ENCODE measurements at regions not wholly inside any gene's neighbourhood (a gene's known extent, or its start where the extent isn't known, plus 50 kb on each side); places are given as distances from the start of the nearest gene placed in this dataset.
"Not testable (repeated sequence)": the region's sequence is repeated elsewhere in the genome, so short reads cannot be mapped to it uniquely, and the experiment has no call there.

- Histone ChIP-seq H3K9me3 (ENCODE audit: control insufficient read depth, low read length) (no peaks in the 10 kb centered on the region), H3K27ac (ENCODE audit: low read depth in 1 of 2, low read length in 2 of 2) (no peak overlapping the region), H3K4me1 (ENCODE audit: control insufficient read depth in 1 of 2, insufficient read depth in 2 of 2, low read length in 2 of 2) (no peaks in the 10 kb centered on the region), H3K4me3 (ENCODE audit: low read length in 2 of 2) (no peak overlapping the region), H3K36me3 (ENCODE audit: control insufficient read depth in 1 of 2, insufficient read depth in 2 of 2, low read length in 1 of 2) (no peaks in the 10 kb centered on the region), H3K27me3 (ENCODE audit: control insufficient read depth in 1 of 2, insufficient read depth in 2 of 2, low read length in 1 of 2) (peaks cover 0 to 2% of the 10 kb centered on the region in 2 donors)
- 69 to 73% methylated on average over 3 of the region's 3 CpGs for WGBS, 2 donors
- intact Hi-C loops (cut with DNase I) = no loop called here
- ATAC-seq (ENCODE audit: low FRiP score) (no peak), DNase-seq (no peak)
Measured at GRCh38 chr12:66744461-66744860, 65.6 kb upstream of the GRIP1 start.

GRCh38 chr12:66744956-66745383, 66.1 kb upstream of the GRIP1 start:
- no peak overlapping the region for H3K4me3 ChIP-seq (ENCODE audit: low read length in 2 of 2)
- H3K36me3 ChIP-seq (ENCODE audit: control insufficient read depth in 1 of 2, insufficient read depth in 2 of 2, low read length in 1 of 2) = no peaks in the 10 kb centered on the region
- intact Hi-C loops (cut with DNase I) = no loop called here
- no peaks in the 10 kb centered on the region for H3K9me3 ChIP-seq (ENCODE audit: control insufficient read depth, low read length)
- WGBS, 2 donors = 62 to 75% methylated on average over 3 of the region's 3 CpGs
- H3K4me1 ChIP-seq (ENCODE audit: control insufficient read depth in 1 of 2, insufficient read depth in 2 of 2, low read length in 2 of 2) = no peaks in the 10 kb centered on the region
- ATAC-seq (ENCODE audit: low FRiP score) (no peak), DNase-seq (no peak)
- H3K27me3 ChIP-seq (ENCODE audit: control insufficient read depth in 1 of 2, insufficient read depth in 2 of 2, low read length in 1 of 2) = peaks cover 0 to 2% of the 10 kb centered on the region in 2 donors
- H3K27ac ChIP-seq (ENCODE audit: low read depth in 1 of 2, low read length in 2 of 2) = no peak overlapping the region

- WGBS, 2 donors = 69 to 74% methylated on average over 1 of the region's 1 CpG
- no peak overlapping the region for H3K27ac ChIP-seq (ENCODE audit: low read depth in 1 of 2, low read length in 2 of 2)
- no peak for DNase-seq
Measured at GRCh38 chr12:66746489-66747201, 67.8 kb upstream of the GRIP1 start.

GRCh38 chr12:66751432-66752113, 72.7 kb upstream of the GRIP1 start:
- Histone ChIP-seq H3K27ac (ENCODE audit: low read depth in 1 of 2, low read length in 2 of 2) (no peak overlapping the region), H3K36me3 (ENCODE audit: control insufficient read depth in 1 of 2, insufficient read depth in 2 of 2, low read length in 1 of 2) (no peaks in the 10 kb centered on the region), H3K4me1 (ENCODE audit: control insufficient read depth in 1 of 2, insufficient read depth in 2 of 2, low read length in 2 of 2) (no peaks in the 10 kb centered on the region), H3K9me3 (ENCODE audit: control insufficient read depth, low read length) (no peaks in the 10 kb centered on the region), H3K27me3 (ENCODE audit: control insufficient read depth in 1 of 2, insufficient read depth in 2 of 2, low read length in 1 of 2) (peaks cover 0 to 2% of the 10 kb centered on the region in 2 donors), H3K4me3 (ENCODE audit: low read length in 2 of 2) (no peak overlapping the region)
- whole genome bisulfite sequencing, 2 donors = 15 to 31% methylated on average over 1 of the region's 1 CpG
- intact Hi-C loops (cut with DNase I) = no loop called here
- no peak for ATAC-seq (ENCODE audit: low FRiP score)
- no peak for DNase-seq

More at GRCh38 chr12:66746489-66747201, 67.8 kb upstream of the GRIP1 start:
- Histone ChIP-seq H3K36me3 (ENCODE audit: control insufficient read depth in 1 of 2, insufficient read depth in 2 of 2, low read length in 1 of 2) (no peaks in the 10 kb centered on the region), H3K4me3 (ENCODE audit: low read length in 2 of 2) (no peak overlapping the region), H3K4me1 (ENCODE audit: control insufficient read depth in 1 of 2, insufficient read depth in 2 of 2, low read length in 2 of 2) (no peaks in the 10 kb centered on the region), H3K27me3 (ENCODE audit: control insufficient read depth in 1 of 2, insufficient read depth in 2 of 2, low read length in 1 of 2) (peaks cover 0 to 4% of the 10 kb centered on the region in 2 donors), H3K9me3 (ENCODE audit: control insufficient read depth, low read length) (no peaks in the 10 kb centered on the region)
- intact Hi-C loops (cut with DNase I) = no loop called here
- no peak for ATAC-seq (ENCODE audit: low FRiP score)

DNA sequence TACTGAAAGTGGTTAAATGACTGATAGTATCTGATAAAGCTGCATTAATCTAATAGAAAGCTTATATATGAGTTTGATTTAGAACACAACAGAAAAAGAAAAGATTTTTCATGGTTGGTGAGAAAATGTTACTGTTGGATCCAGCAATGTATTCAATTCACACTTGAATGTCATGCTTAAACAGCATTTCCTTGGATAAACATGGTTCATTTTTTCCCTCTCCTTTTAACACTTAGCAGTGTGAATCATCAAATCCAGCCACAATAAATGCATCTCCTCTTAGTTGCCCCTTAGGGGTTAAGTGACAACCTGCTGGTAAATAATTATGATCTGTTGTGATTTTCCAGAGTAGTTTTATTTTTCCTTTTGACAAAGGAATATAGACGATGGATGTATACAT, 74.9 kb upstream of the GRIP1 start:
- 36 to 41% methylated on average over 1 of the region's 1 CpG for WGBS, 2 donors
- H3K4me1 ChIP-seq (ENCODE audit: control insufficient read depth in 1 of 2, insufficient read depth in 2 of 2, low read length in 2 of 2) = no peaks in the 10 kb centered on the region
- no peak overlapping the region for H3K4me3 ChIP-seq (ENCODE audit: low read length in 2 of 2)
- DNase-seq (no peak), ATAC-seq (ENCODE audit: low FRiP score) (no peak)
- H3K36me3 ChIP-seq (ENCODE audit: control insufficient read depth in 1 of 2, insufficient read depth in 2 of 2, low read length in 1 of 2) = no peaks in the 10 kb centered on the region
- no peaks in the 10 kb centered on the region for H3K9me3 ChIP-seq (ENCODE audit: control insufficient read depth, low read length)
- no peak overlapping the region for H3K27ac ChIP-seq (ENCODE audit: low read depth in 1 of 2, low read length in 2 of 2)
- peaks cover 0 to 2% of the 10 kb centered on the region in 2 donors for H3K27me3 ChIP-seq (ENCODE audit: control insufficient read depth in 1 of 2, insufficient read depth in 2 of 2, low read length in 1 of 2)
- intact Hi-C loops (cut with DNase I) = no loop called here

- H3K27me3 ChIP-seq (ENCODE audit: control insufficient read depth in 1 of 2, insufficient read depth in 2 of 2, low read length in 1 of 2) = no peaks in the 10 kb centered on the region
- H3K4me1 ChIP-seq (ENCODE audit: control insufficient read depth in 1 of 2, insufficient read depth in 2 of 2, low read length in 2 of 2) = no peaks in the 10 kb centered on the region
- no peak overlapping the region for H3K4me3 ChIP-seq (ENCODE audit: low read length in 2 of 2)
- DNase-seq = no peak
- H3K36me3 ChIP-seq (ENCODE audit: control insufficient read depth in 1 of 2, insufficient read depth in 2 of 2, low read length in 1 of 2) = no peaks in the 10 kb centered on the region
- no peak for ATAC-seq (ENCODE audit: low FRiP score)
- no peak overlapping the region for H3K27ac ChIP-seq (ENCODE audit: low read depth in 1 of 2, low read length in 2 of 2)
- intact Hi-C loops (cut with DNase I) = no loop called here
- no peaks in the 10 kb centered on the region for H3K9me3 ChIP-seq (ENCODE audit: control insufficient read depth, low read length)
- WGBS, 2 donors = 93 to 97% methylated on average over 2 of the region's 2 CpGs
Measured at GRCh38 chr12:66755727-66756395, 77.0 kb upstream of the GRIP1 start.

GRCh38 chr12:66756631-66757030, 77.8 kb upstream of the GRIP1 start:
- no peak overlapping the region for H3K27ac ChIP-seq (ENCODE audit: low read depth in 1 of 2, low read length in 2 of 2)
- no peaks in the 10 kb centered on the region for H3K9me3 ChIP-seq (ENCODE audit: control insufficient read depth, low read length)
- no peaks in the 10 kb centered on the region for H3K27me3 ChIP-seq (ENCODE audit: control insufficient read depth in 1 of 2, insufficient read depth in 2 of 2, low read length in 1 of 2)
- no peak overlapping the region for H3K4me3 ChIP-seq (ENCODE audit: low read length in 2 of 2)
- ATAC-seq (ENCODE audit: low FRiP score) = no peak
- no peaks in the 10 kb centered on the region for H3K4me1 ChIP-seq (ENCODE audit: control insufficient read depth in 1 of 2, insufficient read depth in 2 of 2, low read length in 2 of 2)
- no peaks in the 10 kb centered on the region for H3K36me3 ChIP-seq (ENCODE audit: control insufficient read depth in 1 of 2, insufficient read depth in 2 of 2, low read length in 1 of 2)
- no peak for DNase-seq
- 94 to 96% methylated on average over 1 of the region's 1 CpG for WGBS, 2 donors
- intact Hi-C loops (cut with DNase I) = no loop called here

DNA sequence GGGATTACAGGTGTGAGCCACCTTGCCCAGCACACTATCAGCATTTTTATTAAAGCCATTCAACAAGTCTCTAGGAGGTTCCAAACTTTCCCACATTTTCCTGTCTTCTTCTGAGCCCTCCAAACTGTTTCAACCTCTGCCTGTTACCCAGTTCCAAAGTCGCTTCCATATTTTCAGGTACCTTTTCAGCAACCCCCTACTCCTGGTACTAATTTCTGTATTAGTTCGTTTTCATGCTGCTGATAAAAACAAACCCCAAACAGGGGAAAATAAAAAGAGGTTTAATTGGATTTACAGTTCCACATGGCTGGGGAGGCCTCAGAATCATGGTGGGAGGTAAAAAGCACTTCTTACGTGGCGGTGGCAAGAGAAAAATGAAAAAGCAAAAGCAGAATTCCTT, 81.2 kb upstream of the GRIP1 start:
- H3K9me3 ChIP-seq (ENCODE audit: control insufficient read depth, low read length); H3K36me3 ChIP-seq (ENCODE audit: control insufficient read depth in 1 of 2, insufficient read depth in 2 of 2, low read length in 1 of 2); H3K4me1 ChIP-seq (ENCODE audit: control insufficient read depth in 1 of 2, insufficient read depth in 2 of 2, low read length in 2 of 2); ATAC-seq (ENCODE audit: low FRiP score); intact Hi-C loops (cut with DNase I); H3K4me3 ChIP-seq (ENCODE audit: low read length in 2 of 2); H3K27me3 ChIP-seq (ENCODE audit: control insufficient read depth in 1 of 2, insufficient read depth in 2 of 2, low read length in 1 of 2); H3K27ac ChIP-seq (ENCODE audit: low read depth in 1 of 2, low read length in 2 of 2); DNase-seq: not testable (repeated sequence)
- WGBS, 2 donors = 92 to 94% methylated on average over 4 of the region's 4 CpGs
